ENCODE measurements at regions not wholly inside any gene's neighbourhood (a gene's known extent, or its start where the extent isn't known, plus 50 kb on each side); places are given as distances from the start of the nearest gene placed in this dataset.
A peak's percentile ranks its signal among the peaks of the same experiment; 100 is the strongest.

DNA sequence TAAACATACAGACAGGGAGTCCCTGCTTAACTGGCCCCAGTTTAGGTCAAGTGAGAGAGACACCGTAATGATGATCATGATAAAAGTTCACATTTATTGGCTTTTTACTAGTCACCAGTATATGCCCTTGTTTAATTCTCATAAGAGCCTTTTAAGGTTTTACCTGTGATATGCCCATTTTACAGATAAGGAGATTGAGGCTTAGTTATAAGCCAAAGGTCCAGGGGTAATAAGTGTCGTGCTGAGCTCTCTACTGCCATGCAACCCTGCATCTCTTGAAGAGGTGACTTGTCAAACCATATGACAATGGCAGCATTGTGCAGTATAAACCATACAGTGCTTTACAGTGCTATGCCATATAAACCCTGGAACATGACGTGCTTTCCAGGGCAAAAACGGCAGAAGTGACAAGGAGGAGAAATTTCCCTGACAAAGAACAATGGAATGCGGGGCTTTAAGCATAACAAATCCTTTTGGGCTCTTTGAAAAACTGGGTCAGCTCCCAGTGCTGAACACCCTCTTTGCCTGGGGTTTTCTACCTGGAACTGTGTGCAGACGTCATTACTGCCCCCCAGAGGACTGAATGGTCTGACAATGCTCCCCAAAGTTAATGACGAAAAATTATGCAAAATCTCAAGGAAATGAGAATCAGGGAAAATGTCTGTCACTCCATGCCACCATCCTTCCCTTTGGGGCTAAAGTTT is 59.7 kb upstream of the C14orf132 start:
- peak in 22 of 42 donors; percentile 5 to 54 (median 32) for DNase-seq
- intact Hi-C loops (cut with DNase I): no loop called here

GRCh38 chr14:95980402-95980801 is 58.8 kb upstream of the C14orf132 start:
- intact Hi-C loops (cut with DNase I): no loop called here
- no peak for DNase-seq

- intact Hi-C loops (cut with DNase I): no loop called here
- no peak for DNase-seq
Measured at GRCh38 chr14:95981965-95982364, 57.2 kb upstream of the C14orf132 start.

GRCh38 chr14:95984206-95984605 is 55.0 kb upstream of the C14orf132 start:
- intact Hi-C loops (cut with DNase I): no loop called here
- no peak for DNase-seq
